ENCODE measurements at regions not wholly inside any gene's neighbourhood (a gene's known extent, or its start where the extent isn't known, plus 50 kb on each side); places are given as distances from the start of the nearest gene placed in this dataset.

DNA sequence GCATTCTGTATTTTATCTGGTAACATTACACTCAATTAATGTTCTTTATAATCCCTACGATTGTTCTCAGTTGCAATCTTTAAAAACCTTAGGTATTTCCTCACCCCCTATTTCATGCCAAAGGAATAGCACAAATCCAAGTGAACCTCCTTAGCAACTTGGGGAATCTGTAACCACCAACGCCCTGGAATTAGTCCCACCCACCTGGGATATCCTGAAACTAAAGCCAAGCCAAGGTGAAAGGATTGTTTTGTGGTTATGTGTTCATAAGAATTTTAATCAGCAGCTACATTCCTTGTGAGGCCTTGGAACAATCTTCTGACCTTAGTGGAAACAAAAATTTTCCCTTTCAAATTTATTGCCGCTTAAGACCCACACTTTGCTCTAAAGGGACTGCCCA is 908.7 kb downstream of the TTLL7 start:
- TF ChIP-seq, protein P1, sequence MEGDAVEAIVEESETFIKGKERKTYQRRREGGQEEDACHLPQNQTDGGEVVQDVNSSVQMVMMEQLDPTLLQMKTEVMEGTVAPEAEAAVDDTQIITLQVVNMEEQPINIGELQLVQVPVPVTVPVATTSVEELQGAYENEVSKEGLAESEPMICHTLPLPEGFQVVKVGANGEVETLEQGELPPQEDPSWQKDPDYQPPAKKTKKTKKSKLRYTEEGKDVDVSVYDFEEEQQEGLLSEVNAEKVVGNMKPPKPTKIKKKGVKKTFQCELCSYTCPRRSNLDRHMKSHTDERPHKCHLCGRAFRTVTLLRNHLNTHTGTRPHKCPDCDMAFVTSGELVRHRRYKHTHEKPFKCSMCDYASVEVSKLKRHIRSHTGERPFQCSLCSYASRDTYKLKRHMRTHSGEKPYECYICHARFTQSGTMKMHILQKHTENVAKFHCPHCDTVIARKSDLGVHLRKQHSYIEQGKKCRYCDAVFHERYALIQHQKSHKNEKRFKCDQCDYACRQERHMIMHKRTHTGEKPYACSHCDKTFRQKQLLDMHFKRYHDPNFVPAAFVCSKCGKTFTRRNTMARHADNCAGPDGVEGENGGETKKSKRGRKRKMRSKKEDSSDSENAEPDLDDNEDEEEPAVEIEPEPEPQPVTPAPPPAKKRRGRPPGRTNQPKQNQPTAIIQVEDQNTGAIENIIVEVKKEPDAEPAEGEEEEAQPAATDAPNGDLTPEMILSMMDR (IDR thresholded peaks at IDR 0.05) = no peak
- TF ChIP-seq POLR2A (IDR thresholded peaks at IDR 0.05) = no peak

Measured in uterus (tissue), 2 donors.